ENCODE measurements at regions not wholly inside any gene's neighbourhood (a gene's known extent, or its start where the extent isn't known, plus 50 kb on each side); places are given as distances from the start of the nearest gene placed in this dataset.

- DNase-seq: peak; percentile 82
- CTCF ChIA-PET: interaction anchor here (0.5 to 3.6 kb wide), 12 partner anchors 19 to 762 kb away, joined by 3 to 16 read pairs (median 4); no protein-coding TSS in a partner anchor
- Histone ChIP-seq H3K4me3 (ENCODE audit: low read depth in 2 of 2, low read length in 1 of 2) (no peak overlapping the region), H3K79me2 (ENCODE audit: insufficient read depth) (no peaks in the 10 kb centered on the region), H3K27ac (ENCODE audit: low read depth in 2 of 2, low read length in 1 of 2) (peak overlapping the region in 1 of 2 experiments; percentile 99; a peak in 2 of 4 replicates), H4K20me1 (ENCODE audit: insufficient read depth) (no peaks in the 10 kb centered on the region), H3K36me3 (replicated peaks in 1 of 2; ENCODE audit: control insufficient read depth in 1 of 2, insufficient read depth in 2 of 2, low read length in 1 of 2) (no peaks in the 10 kb centered on the region), H3F3A (replicated peaks; ENCODE audit: insufficient read depth) (no peaks in the 10 kb centered on the region), H3K4me1 (ENCODE audit: control insufficient read depth in 1 of 2, insufficient read depth in 2 of 2, low read depth in 1 of 2, low read length in 1 of 2) (peaks cover 0 to 67% of the 10 kb centered on the region in 2 experiments; a peak in 2 of 4 replicates), H2AFZ (ENCODE audit: low read depth) (no peak overlapping the region), H3K9me3 (no peaks in the 10 kb centered on the region), H3K4me2 (no peak overlapping the region), H3K9me2 (no peaks in the 10 kb centered on the region), H3K9ac (no peak overlapping the region), H3K27me3 (ENCODE audit: insufficient read depth) (no peaks in the 10 kb centered on the region)
- TF ChIP-seq EP300 (IDR thresholded peaks at IDR 0.05; ENCODE audit: borderline replicate concordance in 1 of 2, low read depth in 1 of 2, low read length in 1 of 2): peak in 1 of 2 experiments; percentile 96; a peak in 2 of 4 replicates
- TF ChIP-seq, protein P1, sequence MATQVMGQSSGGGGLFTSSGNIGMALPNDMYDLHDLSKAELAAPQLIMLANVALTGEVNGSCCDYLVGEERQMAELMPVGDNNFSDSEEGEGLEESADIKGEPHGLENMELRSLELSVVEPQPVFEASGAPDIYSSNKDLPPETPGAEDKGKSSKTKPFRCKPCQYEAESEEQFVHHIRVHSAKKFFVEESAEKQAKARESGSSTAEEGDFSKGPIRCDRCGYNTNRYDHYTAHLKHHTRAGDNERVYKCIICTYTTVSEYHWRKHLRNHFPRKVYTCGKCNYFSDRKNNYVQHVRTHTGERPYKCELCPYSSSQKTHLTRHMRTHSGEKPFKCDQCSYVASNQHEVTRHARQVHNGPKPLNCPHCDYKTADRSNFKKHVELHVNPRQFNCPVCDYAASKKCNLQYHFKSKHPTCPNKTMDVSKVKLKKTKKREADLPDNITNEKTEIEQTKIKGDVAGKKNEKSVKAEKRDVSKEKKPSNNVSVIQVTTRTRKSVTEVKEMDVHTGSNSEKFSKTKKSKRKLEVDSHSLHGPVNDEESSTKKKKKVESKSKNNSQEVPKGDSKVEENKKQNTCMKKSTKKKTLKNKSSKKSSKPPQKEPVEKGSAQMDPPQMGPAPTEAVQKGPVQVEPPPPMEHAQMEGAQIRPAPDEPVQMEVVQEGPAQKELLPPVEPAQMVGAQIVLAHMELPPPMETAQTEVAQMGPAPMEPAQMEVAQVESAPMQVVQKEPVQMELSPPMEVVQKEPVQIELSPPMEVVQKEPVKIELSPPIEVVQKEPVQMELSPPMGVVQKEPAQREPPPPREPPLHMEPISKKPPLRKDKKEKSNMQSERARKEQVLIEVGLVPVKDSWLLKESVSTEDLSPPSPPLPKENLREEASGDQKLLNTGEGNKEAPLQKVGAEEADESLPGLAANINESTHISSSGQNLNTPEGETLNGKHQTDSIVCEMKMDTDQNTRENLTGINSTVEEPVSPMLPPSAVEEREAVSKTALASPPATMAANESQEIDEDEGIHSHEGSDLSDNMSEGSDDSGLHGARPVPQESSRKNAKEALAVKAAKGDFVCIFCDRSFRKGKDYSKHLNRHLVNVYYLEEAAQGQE (IDR thresholded peaks at IDR 0.05; ENCODE audit: low read depth, low read length): no peak
- peak; percentile 56 for TF ChIP-seq RAD21 (IDR thresholded peaks at IDR 0.05; ENCODE audit: low read length)
- TF ChIP-seq RCOR1 (IDR thresholded peaks at IDR 0.05; ENCODE audit: low read length): peak; percentile 85
- TF ChIP-seq, protein P2, sequence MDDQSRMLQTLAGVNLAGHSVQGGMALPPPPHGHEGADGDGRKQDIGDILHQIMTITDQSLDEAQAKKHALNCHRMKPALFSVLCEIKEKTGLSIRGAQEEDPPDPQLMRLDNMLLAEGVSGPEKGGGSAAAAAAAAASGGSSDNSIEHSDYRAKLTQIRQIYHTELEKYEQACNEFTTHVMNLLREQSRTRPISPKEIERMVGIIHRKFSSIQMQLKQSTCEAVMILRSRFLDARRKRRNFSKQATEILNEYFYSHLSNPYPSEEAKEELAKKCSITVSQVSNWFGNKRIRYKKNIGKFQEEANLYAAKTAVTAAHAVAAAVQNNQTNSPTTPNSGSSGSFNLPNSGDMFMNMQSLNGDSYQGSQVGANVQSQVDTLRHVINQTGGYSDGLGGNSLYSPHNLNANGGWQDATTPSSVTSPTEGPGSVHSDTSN (IDR thresholded peaks at IDR 0.05): no peak
- TF ChIP-seq GATA2 (CRISPR knock-in tag; IDR thresholded peaks at IDR 0.05): peak; percentile 80
- TF ChIP-seq, protein P3, sequence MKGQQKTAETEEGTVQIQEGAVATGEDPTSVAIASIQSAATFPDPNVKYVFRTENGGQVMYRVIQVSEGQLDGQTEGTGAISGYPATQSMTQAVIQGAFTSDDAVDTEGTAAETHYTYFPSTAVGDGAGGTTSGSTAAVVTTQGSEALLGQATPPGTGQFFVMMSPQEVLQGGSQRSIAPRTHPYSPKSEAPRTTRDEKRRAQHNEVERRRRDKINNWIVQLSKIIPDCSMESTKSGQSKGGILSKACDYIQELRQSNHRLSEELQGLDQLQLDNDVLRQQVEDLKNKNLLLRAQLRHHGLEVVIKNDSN (IDR thresholded peaks at IDR 0.05; ENCODE audit: borderline replicate concordance, low read depth): no peak
- TF ChIP-seq CHD2 (IDR thresholded peaks at IDR 0.05; ENCODE audit: low read length, partially characterized antibody): peak; percentile 95
- TF ChIP-seq ZBTB33 (IDR thresholded peaks at IDR 0.05; ENCODE audit: borderline replicate concordance, low read depth): no peak
- 0 out of 2 replicates have a peak, but pooled peaks have one; percentile 15 for TF ChIP-seq POLR2AphosphoS5 (IDR thresholded peaks at IDR 0.05; ENCODE audit: low read depth, low read length)
- no peak for TF ChIP-seq RXRA (IDR thresholded peaks at IDR 0.05; ENCODE audit: borderline replicate concordance, low read depth)
- TF ChIP-seq TCF12 (IDR thresholded peaks at IDR 0.05): peak; percentile 62; the same call in 1 of the 2 replicates
- TF ChIP-seq SMC3 (IDR thresholded peaks at IDR 0.05; ENCODE audit: low read depth, low read length): peak; percentile 23; the same call in 1 of the 2 replicates
- TF ChIP-seq, protein P4, sequence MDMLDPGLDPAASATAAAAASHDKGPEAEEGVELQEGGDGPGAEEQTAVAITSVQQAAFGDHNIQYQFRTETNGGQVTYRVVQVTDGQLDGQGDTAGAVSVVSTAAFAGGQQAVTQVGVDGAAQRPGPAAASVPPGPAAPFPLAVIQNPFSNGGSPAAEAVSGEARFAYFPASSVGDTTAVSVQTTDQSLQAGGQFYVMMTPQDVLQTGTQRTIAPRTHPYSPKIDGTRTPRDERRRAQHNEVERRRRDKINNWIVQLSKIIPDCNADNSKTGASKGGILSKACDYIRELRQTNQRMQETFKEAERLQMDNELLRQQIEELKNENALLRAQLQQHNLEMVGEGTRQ (IDR thresholded peaks at IDR 0.05; ENCODE audit: borderline replicate concordance, low read depth, low read length): 0 out of 2 replicates have a peak, but pooled peaks have one; percentile 9
- TF ChIP-seq FOXM1 (IDR thresholded peaks at IDR 0.05; ENCODE audit: low read depth): no peak
- peak; percentile 81 for TF ChIP-seq FOXJ3 (CRISPR knock-in tag; IDR thresholded peaks at IDR 0.05)
- 58% methylated on average over 6 of the region's 11 CpGs for WGBS (ENCODE audit: low lambda C conversion rate)
- POLR2A ChIA-PET: interaction anchor here (0.6 to 4.2 kb wide), 13 partner anchors 26 to 637 kb away, joined by 3 to 25 read pairs (median 4); no protein-coding TSS in a partner anchor
These were observed 400.3 kb downstream of the RPS24 start for GRCh38 chr10:78433766-78434535.
